OCI-LY7 (cell line): ENCODE measurements at regions not wholly inside any gene's neighbourhood (a gene's known extent, or its start where the extent isn't known, plus 50 kb on each side); places are given as distances from the start of the nearest gene placed in this dataset.
"Not testable (repeated sequence)": the region's sequence is repeated elsewhere in the genome, so short reads cannot be mapped to it uniquely, and the experiment has no call there.

Experiments used
- BruUV-seq: library from RNA; stranded (reverse); fragments of 400-500 nt; replicated peaks from 2 replicates; lab custom pipeline; 2021; lab: Mats Ljungman, UMichigan
- CTCF ChIA-PET: fragments of 300-600 bp; sonication (Branson Sonifier 250); formaldehyde crosslinking; loops from one replicate; lab custom pipeline; 2022; ENCODE audit warnings: antibody characterized with exemption; ENCODE audit not compliant: unreplicated experiment; lab: Charles Lee
- POLR2A ChIA-PET: fragments of 300-600 bp; sonication (Branson Sonifier 250); formaldehyde crosslinking; loops from one replicate; lab custom pipeline; 2022; ENCODE audit warnings: antibody characterized with exemption; lab: Charles Lee
- DNase-seq: peaks from one replicate; pipeline ENCODE4 v3.0.0-alpha.2; 2015; ENCODE audit warnings: low spot score
- H2AFZ ChIP-seq: fragments of 200-600 bp; sonication (generic), shearing (Covaris generic); 2 replicates; pipeline ENCODE4 v1.6.1; 2014; ENCODE audit warnings: mild to moderate bottlenecking, antibody characterized with exemption, low read length, moderate library complexity
- H3K27ac ChIP-seq: fragments of 200-600 bp; sonication (generic); 2 replicates; pipeline ENCODE4 v1.5.1; 2014; ENCODE audit warnings: mixed run types, low read depth, mild to moderate bottlenecking, moderate library complexity, low read length, inconsistent platforms; ENCODE audit not compliant: poor library complexity, severe bottlenecking
- H3K36me3 ChIP-seq: fragments of 200-600 bp; sonication (generic); 2 replicates; pipeline ENCODE4 v1.6.1; 2014; ENCODE audit warnings: mild to moderate bottlenecking, antibody characterized with exemption, low read length, moderate library complexity, mixed read lengths; ENCODE audit not compliant: insufficient read depth
- H3K4me1 ChIP-seq: fragments of 200-600 bp; sonication (generic); 2 replicates; pipeline ENCODE4 v1.5.1; 2014; ENCODE audit warnings: mild to moderate bottlenecking, low read length; ENCODE audit not compliant: insufficient read depth, poor library complexity, severe bottlenecking
- H3K4me2 ChIP-seq: fragments of 200-600 bp; sonication (generic); 2 replicates; pipeline ENCODE4 v1.6.1; 2014; ENCODE audit warnings: mild to moderate bottlenecking, low read length
- H3K4me3 ChIP-seq: fragments of 200-600 bp; sonication (generic); 2 replicates; pipeline ENCODE4 v1.5.1; 2014; ENCODE audit warnings: mild to moderate bottlenecking, low read depth, low read length; ENCODE audit not compliant: poor library complexity, severe bottlenecking
- H3K79me2 ChIP-seq: fragments of 200-600 bp; sonication (generic); 2 replicates; pipeline ENCODE4 v1.6.1; 2016; ENCODE audit warnings: low read depth, mild to moderate bottlenecking, low read length, moderate library complexity, mixed read lengths; ENCODE audit not compliant: insufficient read depth
- H3K9me2 ChIP-seq: fragments of 200-600 bp; sonication (generic); 2 replicates; pipeline ENCODE4 v1.6.1; 2016; ENCODE audit warnings: mild to moderate bottlenecking, low read length, mixed read lengths; ENCODE audit not compliant: insufficient read depth
- H3K9me3 ChIP-seq: fragments of 200-600 bp; sonication (generic); 2 replicates; pipeline ENCODE4 v1.6.1; 2014; ENCODE audit warnings: mild to moderate bottlenecking, mixed run types, low read length, mixed read lengths
- H4K20me1 ChIP-seq: fragments of 200-600 bp; sonication (generic); 2 replicates; pipeline ENCODE4 v1.6.1; 2014; ENCODE audit warnings: mild to moderate bottlenecking, antibody characterized with exemption, low read length, moderate library complexity, mixed read lengths; ENCODE audit not compliant: insufficient read depth
- EZH2phosphoT487 ChIP-seq: fragments of 200-600 bp; sonication (generic); IDR thresholded peaks from 2 replicates; pipeline ENCODE4 v1.6.1; 2018; ENCODE audit warnings: low read depth, borderline replicate concordance, mild to moderate bottlenecking, mixed run types, antibody characterized with exemption, low read length, moderate library complexity, mixed read lengths
- intact Hi-C: fragments of 100-400 bp; cut with micrococcal nuclease; formaldehyde crosslinking; loops from one replicate; pipeline ENCODE4 v1.10.0; 2022; ENCODE audit not compliant: unreplicated experiment
- TF ChIP-seq, protein P1 (sequence below): fragments of 200-600 bp; sonication (generic); conservative IDR thresholded peaks from 2 replicates; pipeline ENCODE4 v1.5.1; 2014; ENCODE audit warnings: mild to moderate bottlenecking, antibody characterized with exemption, low read length, moderate library complexity, mixed read lengths

DNA sequence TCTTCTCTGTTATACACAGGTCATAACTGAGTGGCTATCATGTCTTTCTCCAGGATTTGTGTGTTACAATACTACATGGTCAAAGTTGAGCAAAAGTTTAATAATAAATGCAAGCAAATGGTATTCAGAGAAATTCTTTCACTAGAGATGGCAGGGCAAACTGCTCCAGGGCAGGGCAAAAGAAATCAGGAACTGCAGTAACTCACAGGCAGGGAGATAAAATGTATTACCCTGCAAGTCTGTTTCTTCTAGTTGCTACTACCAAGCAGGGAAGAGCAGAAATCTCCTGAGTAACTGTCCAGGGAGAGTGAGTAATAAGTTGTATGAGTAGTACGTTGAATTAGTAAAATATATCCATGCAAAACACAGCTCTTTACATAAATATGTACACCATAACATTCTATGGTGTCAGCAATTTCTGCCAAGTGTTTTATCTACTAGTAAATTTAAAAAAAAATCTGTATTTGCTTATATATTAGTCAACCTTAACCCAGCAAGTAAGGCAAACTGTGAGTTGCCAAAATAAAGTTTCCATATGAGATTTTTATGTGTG is 404.1 kb downstream of the ZEB2 start:
- no peaks in the 10 kb centered on the region for H4K20me1 ChIP-seq
- H3K9me3 ChIP-seq = no peaks in the 10 kb centered on the region
- H3K9me2 ChIP-seq = no peaks in the 10 kb centered on the region
- POLR2A ChIA-PET = interaction anchor here (1.4 kb wide), 1 partner anchor 18 kb away, joined by 3 read pairs; no protein-coding TSS in a partner anchor
- H3K4me1 ChIP-seq = no peaks in the 10 kb centered on the region
- no peak for DNase-seq
- no peak overlapping the region for H2AFZ ChIP-seq
- no peak for TF ChIP-seq EZH2phosphoT487
- TF ChIP-seq, protein P1, sequence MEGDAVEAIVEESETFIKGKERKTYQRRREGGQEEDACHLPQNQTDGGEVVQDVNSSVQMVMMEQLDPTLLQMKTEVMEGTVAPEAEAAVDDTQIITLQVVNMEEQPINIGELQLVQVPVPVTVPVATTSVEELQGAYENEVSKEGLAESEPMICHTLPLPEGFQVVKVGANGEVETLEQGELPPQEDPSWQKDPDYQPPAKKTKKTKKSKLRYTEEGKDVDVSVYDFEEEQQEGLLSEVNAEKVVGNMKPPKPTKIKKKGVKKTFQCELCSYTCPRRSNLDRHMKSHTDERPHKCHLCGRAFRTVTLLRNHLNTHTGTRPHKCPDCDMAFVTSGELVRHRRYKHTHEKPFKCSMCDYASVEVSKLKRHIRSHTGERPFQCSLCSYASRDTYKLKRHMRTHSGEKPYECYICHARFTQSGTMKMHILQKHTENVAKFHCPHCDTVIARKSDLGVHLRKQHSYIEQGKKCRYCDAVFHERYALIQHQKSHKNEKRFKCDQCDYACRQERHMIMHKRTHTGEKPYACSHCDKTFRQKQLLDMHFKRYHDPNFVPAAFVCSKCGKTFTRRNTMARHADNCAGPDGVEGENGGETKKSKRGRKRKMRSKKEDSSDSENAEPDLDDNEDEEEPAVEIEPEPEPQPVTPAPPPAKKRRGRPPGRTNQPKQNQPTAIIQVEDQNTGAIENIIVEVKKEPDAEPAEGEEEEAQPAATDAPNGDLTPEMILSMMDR = no peak
- H3K79me2 ChIP-seq = no peaks in the 10 kb centered on the region
- H3K4me3 ChIP-seq = no peak overlapping the region
- no peaks in the 10 kb centered on the region for H3K36me3 ChIP-seq
- intact Hi-C loops = no loop called here
- H3K27ac ChIP-seq = no peak overlapping the region
- no TSS peak for BruUV-seq
- no peak overlapping the region for H3K4me2 ChIP-seq
- CTCF ChIA-PET = no interaction called here

DNA sequence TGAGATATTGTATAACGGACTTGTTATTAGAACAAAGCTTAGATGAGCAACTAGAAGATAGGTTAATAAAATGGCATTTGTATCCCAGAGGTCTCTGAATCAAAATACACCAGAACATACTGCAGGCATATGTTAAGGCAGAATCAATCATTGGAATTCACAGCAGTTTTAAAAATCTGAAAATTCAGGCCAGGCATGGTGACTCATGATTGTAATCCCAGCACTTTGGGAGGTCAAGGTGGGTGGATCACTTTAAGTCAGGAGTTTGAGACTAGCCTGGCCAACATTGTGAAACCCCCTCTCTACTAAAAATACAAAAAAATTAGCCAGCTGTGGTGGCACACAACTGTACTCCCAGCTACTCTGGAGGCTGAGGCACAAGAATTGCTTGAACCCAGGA is 405.2 kb downstream of the ZEB2 start:
- Histone ChIP-seq H2AFZ (no peak overlapping the region), H3K4me3 (no peak overlapping the region), H3K36me3 (no peaks in the 10 kb centered on the region), H3K9me3 (no peaks in the 10 kb centered on the region), H3K4me1 (no peaks in the 10 kb centered on the region), H3K79me2 (no peaks in the 10 kb centered on the region), H3K27ac (no peak overlapping the region), H3K9me2 (no peaks in the 10 kb centered on the region), H4K20me1 (no peaks in the 10 kb centered on the region), H3K4me2 (no peak overlapping the region)
- TF ChIP-seq, protein P1 = no peak
- TF ChIP-seq EZH2phosphoT487 = no peak
- DNase-seq = no peak
- intact Hi-C loops = no loop called here
- CTCF ChIA-PET = no interaction called here
- POLR2A ChIA-PET = interaction anchor here (0.5 kb wide), 1 partner anchor 1435 kb away, joined by 6 read pairs; no protein-coding TSS in a partner anchor
- no TSS peak for BruUV-seq

DNA sequence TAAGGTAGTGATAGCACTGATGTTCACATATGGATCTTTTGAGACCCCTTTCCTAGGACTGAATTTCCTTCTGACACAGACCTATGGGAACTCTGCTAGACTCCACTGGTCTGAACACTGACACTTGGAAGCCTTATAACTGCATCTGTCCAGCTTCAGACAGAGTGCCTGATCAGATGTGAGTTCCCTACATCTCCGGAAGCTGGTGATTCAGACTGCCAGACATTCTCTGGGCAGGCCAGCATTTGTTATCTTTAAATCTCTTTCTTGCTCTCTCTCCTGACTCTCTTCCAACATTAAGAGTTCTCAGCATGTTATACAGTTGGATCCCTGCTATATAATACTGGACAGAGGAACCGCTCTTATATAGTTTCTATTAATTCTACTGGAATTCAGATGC is 408.5 kb downstream of the ZEB2 start:
- Histone ChIP-seq H2AFZ (no peak overlapping the region), H3K27ac (no peak overlapping the region), H3K9me2 (no peaks in the 10 kb centered on the region), H3K79me2 (no peaks in the 10 kb centered on the region), H3K9me3 (no peaks in the 10 kb centered on the region), H3K4me2 (no peak overlapping the region), H4K20me1 (no peaks in the 10 kb centered on the region), H3K36me3 (no peaks in the 10 kb centered on the region), H3K4me3 (no peak overlapping the region), H3K4me1 (no peaks in the 10 kb centered on the region)
- BruUV-seq = no TSS peak
- TF ChIP-seq EZH2phosphoT487 = no peak
- TF ChIP-seq, protein P1 = no peak
- ChIA-PET CTCF (no interaction called here), POLR2A (no interaction called here)
- intact Hi-C loops = no loop called here
- no peak for DNase-seq

DNA sequence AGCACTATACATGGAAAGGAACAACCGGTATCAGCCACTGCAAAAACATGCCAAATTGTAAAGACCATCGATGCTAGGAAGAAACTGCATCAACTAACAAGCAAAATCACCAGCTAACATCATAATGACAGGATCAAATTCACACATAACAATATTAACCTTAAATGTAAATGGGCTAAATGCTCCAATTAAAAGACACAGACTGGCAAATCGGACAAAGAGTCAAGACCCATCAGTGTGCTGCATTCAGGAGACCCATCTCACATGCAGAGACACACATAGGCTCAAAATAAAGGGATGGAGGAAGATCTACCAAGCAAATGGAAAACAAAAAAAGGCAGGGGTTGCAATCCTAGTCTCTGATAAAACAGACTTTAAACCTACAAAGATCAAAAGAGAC is 413.8 kb downstream of the ZEB2 start:
- H3K79me2 ChIP-seq, DNase-seq, H2AFZ ChIP-seq, H4K20me1 ChIP-seq, H3K9me3 ChIP-seq, CTCF ChIA-PET, H3K9me2 ChIP-seq, intact Hi-C loops, H3K27ac ChIP-seq, BruUV-seq, POLR2A ChIA-PET, H3K4me3 ChIP-seq, H3K36me3 ChIP-seq, H3K4me2 ChIP-seq, H3K4me1 ChIP-seq: not testable (repeated sequence)
